ENCODE measurements at regions not wholly inside any gene's neighbourhood (a gene's known extent, or its start where the extent isn't known, plus 50 kb on each side); places are given as distances from the start of the nearest gene placed in this dataset.

DNA sequence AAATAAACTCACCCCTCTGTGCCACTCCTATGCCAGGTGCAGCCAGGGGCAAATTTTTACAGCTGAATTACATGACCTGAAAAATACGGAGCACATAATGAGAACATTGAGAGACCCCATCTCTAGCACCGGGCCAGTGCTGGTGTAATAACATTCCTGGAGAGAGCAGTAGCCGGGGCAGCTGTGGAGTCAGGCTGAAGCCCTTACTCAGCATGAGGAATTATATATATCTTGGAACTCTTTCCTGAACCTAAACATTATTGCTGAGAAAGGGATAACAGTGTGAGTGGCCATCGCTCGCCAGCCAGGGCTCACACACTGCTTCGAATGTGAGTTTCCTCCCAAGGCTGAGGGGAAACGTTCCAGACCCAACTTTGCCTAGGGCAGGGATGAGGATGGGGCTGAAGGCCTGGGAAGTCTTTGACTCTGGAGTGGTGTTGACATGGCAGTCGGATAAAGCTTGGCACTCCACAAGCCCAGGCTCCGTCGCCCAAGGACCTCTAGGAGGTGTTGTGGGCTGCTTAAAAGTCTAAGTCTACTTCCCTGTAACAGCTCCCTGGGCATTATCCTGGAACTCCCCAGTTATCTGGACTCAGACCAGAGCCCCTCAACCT lies 269.8 kb downstream of the CDC5L start:
- no peak for DNase-seq (ENCODE audit: low read depth in 4 of 4, low spot score in 1 of 4)

DNA sequence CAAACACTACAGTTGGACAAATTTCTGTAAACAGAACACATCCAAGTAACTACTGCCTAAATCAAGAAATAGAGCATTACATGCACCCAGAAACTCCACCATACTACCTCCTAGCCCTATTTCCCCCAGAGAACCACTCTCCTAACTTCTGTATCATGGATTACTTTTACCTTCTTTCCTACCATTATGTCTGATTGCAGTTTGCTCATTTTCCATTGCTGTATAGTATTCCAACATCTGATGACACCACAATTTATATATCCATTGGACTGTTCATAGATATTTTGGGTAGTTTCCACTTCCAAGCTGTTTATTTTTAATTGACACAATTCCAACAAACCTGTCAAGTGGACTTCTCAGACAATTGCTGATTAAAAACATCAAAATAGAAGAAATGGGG lies 271.1 kb downstream of the CDC5L start:
- DNase-seq (ENCODE audit: low read depth in 4 of 4, low spot score in 1 of 4) = no peak

DNA sequence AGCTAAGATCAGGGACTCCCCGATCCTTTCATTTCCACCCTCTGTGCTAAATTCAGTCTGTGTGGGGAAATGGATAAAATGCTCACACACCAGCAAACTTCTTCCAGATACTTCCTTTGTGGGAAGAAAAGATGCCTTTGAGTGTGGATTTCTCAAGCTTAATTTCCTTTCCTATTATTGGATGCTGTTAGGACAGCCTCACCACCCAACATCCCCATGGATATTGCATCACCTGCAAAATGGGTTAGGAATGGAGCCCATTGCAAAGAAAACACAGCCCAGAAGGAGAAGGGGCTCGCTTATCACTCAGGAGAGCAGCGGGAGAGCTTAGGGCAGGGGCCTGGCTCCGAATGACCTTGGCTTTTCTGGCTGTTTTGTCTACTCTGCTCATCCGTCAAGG lies 272.2 kb downstream of the CDC5L start:
- no peak for DNase-seq (ENCODE audit: low read depth in 4 of 4, low spot score in 1 of 4)

DNA sequence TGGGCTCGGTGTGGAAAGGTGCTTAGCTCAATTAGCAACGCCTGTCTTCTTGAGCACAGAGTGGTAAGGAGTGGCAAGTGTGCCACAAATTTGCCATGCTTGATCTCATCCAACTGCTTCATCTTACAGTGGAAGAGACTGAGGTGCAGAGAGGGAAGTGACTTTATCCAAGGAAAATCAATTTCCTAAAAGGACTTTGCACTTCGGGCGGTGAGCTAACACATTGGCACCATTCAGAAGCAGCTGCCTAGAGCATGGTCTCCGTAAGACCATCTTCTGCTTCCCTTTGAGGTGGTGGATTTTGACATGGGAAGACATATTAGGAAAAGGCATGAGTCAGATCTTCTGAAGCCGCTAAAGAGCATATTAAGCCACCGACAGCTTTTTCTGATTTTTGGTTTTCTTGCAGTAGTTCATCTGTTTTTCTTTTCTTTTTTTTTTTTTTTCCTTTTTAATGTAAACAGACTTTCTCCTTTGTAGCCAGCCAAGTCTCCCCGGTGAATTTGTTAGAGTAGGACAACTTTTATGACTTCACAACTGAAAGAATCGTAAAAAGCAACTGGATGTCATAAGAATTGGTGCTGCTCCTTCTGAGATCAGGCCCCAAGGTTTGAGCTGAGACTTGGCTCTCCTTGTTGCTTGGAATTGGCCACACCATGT lies 273.2 kb downstream of the CDC5L start:
- no peak for DNase-seq (ENCODE audit: low read depth in 4 of 4, low spot score in 1 of 4)

DNA sequence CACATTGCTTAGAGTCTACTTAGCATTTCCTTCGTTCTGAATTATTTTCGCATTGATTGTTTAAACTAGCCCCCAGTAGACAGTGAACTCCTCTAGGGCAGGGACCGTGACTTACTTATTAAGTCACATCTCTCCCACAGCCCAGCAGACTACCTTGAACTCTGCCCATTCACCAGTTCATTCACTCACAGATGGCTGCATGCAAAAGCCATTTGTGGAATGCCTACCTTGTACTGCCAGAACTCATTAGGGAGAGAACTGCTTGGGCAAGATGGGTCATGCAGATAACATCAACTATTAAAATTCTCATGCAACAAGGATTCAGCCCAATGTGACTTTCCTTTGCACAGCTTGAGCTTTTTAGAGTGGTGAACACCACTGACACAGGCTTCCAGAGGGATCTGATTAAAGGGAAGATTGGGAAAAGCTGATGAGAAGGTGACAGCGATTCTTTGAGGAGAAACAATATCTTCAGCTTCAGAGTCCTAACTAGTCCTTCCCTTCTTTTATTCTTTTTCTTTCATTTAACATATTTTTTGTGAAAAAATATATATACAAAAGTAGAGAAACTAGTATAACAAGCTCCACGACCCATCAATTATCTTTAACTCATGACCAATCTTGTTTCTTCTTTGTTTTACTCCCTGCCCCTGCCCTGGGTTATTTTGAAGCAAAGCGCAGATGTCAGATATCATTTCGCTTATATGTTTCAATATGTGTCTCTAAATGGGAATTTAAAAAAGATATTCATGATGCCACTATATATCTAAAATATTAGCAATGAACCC lies 273.9 kb downstream of the CDC5L start:
- no peak for DNase-seq (ENCODE audit: low read depth in 4 of 4, low spot score in 1 of 4)

DNA sequence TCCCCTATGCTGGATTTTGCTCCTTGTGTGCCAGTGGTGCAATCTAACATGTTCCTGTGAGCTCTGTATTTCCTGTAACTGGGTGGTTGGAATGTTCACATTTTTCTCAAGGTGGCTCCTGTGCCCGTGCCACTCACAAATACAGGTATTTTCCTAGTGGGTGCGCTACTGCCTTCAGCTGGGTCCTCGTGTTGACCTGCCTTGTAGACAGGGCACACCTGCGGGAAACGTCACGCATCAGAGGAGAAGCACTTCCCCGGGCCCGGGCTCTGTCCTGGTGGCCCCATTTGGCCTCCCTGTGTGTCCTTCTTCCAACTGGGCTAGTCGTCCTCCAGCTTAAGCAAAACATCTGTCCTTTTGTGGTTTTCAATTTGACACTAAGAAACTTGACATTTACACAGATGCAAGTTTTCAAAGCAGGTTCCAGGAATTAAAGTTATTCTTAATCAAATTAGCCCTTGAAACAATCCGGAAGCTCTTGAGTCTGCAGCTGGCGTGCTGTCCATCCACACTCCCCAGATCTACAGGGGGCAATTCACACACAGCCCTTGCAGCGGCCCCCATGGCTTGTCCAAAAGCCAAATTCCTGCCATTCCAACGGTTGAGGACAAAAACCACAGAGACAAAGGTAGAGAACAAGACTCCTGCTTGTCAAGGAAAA lies 275.1 kb downstream of the CDC5L start:
- DNase-seq (ENCODE audit: low read depth in 4 of 4, low spot score in 1 of 4) = no peak

DNA sequence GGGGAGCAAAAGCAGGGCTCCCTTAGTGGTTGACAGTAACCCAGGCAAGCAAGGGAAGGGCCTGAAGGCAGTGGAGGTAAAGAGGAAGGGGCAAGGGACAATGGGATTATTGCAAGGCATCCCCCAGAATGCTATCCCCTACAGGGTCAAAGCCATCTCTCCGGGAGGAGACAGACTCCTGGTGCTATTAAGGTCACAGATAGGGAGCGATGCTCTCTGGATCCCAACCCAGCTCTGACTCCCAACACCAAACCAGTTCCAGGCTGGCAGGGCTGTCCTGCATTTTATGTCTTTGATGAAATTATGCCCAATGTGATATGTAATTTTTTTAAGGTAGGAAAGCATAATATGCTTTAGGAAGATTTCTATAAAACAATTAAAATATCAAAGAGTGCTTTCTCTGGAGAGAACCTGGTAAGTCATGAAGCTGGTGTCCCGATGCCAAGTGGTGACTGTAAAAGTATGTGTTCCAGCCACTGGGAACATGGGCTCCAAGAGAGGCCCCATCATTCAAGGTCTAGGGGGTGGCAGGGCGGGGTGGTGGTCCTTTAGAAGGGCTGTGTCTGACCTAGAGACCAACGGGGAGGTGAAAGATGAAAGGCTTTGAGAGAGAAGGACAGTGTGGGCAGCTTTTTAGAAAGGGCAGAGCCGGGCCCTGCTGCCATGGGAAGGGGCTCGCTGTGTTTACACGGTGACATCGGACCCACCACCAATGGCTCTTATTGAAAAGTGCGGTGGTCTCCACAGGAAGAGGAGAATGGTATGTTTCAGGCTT lies 276.5 kb downstream of the CDC5L start:
- DNase-seq (ENCODE audit: low read depth in 4 of 4, low spot score in 1 of 4) = no peak

DNA sequence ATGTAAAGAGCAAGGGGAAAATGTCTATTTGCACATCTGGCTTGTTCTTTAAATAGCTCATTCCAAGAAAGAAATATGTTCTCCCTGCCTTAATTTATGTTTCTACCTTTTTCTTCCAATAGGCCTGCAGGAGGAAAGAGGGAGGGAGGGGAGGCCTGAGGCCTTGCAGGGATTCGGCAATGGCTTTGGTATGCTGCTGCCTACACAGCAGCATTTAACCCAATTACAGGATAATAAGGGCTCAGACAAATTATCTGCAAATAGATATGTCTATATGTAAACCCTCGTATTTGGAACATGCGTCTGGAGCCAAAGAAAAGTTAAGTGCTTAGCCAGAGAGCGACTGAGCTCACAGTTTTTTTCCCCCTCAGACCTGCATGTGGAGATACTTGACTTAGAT lies 277.2 kb downstream of the CDC5L start:
- no peak for DNase-seq (ENCODE audit: low read depth in 4 of 4, low spot score in 1 of 4)

DNA sequence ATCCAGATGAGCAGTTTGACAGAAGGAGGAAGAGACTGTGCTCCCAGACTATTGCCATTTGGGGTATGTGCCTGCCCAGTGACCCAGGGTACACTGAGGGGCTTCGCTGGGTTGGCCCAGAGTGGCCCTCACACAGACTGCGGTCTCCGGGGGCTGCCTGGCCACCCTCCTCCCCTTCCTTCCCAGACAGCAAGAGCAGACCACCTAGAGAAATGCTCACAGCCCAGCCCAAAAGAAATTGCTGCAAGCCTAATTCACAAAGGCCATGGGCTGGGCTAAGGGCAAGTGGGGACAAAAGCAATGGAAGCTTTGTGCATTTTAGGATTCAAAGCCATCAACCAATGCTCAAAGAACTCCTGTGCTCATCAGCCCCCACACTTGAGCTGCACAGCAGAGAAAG lies 277.6 kb downstream of the CDC5L start:
- DNase-seq (ENCODE audit: low read depth in 4 of 4, low spot score in 1 of 4) = no peak

DNA sequence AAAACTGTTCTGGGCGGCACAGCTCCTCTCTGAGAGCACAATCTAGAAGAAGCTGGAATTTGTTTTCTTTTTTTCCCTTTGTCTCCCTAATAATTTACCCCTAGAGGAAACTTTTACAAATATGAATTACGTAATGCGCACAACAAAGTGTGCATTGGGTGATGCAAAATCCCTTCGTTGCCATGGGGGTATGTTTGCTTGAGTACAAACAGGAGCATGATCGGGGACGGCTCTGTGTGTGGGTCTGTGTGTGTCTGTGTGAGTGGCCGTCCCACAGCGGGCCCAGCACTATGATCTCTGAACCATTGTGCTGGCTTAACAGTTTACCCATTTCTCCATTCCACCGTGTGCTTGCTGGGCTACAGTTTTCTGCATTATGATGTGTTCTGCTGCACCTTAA lies 278.2 kb downstream of the CDC5L start:
- no peak for DNase-seq (ENCODE audit: low read depth in 4 of 4, low spot score in 1 of 4)

DNA sequence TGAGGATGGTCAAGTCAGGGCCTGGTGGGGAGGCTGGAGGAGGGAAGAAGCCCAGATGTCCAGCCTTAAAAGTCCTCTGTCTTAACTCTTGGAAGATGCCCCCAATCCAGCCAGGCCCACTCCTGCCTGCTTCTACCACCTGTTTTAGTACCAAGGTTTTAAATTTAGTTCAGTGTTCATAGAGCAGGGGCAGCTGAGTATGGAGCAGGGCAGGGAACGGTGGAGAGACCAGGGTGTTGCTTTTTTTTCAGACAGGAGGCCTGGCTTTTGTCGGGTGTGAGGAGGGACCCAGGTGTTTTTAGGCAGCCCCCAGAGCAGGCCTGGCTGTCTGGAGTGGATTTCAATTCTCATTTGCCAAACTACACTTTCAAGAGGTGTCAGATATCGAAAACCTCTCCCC lies 278.8 kb downstream of the CDC5L start:
- DNase-seq (ENCODE audit: low read depth in 4 of 4, low spot score in 1 of 4) = no peak

DNA sequence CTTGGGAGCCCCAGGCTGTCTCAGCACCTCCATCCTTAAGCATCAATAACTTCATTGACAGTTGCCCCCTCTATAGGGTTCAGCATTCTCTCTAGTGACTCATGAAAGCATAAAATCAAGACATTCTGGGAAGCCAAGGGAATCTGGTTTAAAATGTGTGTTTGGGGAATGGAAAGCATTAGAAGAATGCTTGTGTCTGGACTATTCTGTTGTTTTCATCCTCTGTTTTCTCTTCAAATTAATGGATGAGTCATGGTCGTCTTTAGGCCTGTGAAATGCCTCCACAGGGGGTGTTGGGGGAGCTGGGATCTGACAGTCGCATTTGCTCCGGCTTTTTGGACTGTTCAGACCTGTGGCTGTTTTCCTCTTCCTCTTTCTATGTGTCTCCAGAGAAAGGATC lies 279.7 kb downstream of the CDC5L start:
- no peak for DNase-seq (ENCODE audit: low read depth in 4 of 4, low spot score in 1 of 4)

DNA sequence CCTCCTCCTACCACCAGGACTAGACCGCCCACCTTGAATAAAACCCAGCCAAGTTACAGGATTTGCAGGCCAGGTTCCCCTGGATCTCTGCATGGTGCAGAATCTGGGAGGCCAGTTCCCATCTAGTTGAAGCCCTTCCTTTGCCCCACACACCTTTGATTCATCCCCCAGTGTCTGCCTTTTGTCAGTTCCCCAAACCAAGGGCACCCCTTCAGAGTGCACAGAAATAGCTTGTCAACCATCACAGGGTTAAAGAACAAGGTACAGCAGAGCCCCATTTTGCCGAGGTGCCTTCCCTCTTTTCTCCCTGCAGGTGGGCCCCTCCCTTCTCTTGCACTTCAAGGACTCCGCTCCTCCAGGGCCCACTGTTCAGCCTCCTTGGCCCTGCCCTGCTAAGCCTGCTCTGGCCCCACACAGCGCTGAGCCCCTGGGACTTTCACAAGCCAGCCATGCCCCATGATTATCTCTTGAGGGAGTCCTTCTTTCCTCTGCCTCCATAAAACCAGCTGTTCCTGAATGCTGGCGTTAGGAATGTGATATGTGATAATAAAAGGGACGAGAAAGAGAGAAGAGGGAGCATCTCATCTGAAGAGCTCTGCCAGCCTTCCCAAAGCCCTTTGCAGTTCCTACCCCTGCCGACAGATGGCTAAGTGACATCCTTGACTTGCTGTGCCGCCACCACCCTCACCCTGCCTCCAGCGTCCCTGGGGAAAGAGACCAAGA lies 280.3 kb downstream of the CDC5L start:
- peak in 2 of 4 experiments; percentile 14 to 29 for DNase-seq (ENCODE audit: low read depth in 4 of 4, low spot score in 1 of 4)

DNA sequence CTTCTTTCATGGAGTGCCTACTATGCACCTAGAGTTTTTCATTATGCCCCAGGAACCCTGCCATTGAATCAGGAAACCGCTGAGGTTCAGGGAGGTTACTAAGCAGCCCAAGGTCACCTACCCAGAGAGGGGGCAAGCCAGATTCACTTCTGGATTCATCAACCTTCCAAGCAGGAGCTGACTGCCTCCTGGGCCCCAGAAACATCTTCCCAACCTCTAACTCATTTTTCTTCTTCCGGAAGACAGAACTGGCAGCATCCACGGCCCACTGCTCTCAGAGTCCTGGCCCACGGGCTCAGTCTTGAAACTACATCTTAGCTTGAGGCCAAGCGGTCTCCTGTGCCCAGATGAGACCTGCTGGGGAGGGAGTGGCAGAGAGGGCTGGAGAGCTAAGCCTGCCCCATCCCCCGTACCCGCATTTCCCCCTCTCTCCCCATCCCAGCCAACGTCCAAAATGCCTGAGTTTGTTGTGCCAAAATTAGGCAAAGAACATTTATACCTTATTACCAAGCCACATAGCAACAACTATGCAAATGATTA lies 281.0 kb downstream of the CDC5L start:
- no peak for DNase-seq (ENCODE audit: low read depth in 4 of 4, low spot score in 1 of 4)

DNA sequence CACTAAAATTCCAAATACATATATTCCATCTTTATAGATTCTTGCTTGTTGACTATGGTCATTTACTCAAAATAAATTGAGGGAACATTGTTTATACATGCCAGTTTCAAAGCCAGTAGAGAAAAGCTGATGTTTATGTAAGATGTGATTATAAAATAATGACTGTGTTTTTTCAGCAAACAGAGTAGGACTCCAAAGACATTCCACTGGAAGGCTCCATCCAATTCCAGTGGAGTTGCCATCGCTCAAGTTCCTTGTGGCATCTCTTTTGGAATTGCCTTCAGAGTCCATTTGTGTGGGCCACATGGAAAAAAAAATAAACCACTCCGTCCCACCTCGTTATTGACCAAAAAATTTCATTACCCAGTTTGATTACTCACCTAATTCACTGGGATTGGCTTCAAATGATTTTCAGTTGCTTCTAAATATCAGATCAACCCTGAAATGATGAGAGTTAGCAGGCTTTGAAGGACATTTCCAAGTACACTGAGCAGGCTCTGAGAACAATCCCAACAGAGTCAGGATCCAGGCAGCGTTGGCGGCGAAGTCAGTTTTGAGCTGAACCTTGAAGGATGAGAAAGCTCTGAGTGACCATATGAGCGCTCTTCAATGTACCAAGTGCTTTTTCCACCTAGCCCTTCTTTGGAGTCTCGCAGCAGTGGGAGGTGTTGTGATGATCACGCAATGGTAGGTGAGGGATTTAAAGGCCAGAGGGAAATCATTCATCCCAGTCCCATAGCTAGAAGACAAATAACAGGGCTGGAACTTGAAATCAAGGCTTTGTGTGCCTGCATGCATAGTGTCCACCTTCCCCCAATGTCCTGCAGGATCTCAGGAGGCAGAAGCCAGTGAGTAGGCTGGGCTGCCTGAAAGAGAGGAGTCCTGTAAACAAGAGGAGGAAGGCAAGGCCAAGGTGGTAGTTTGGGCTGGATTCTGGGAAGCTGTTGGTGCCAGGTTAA lies 281.7 kb downstream of the CDC5L start:
- no peak for DNase-seq (ENCODE audit: low read depth in 4 of 4, low spot score in 1 of 4)

DNA sequence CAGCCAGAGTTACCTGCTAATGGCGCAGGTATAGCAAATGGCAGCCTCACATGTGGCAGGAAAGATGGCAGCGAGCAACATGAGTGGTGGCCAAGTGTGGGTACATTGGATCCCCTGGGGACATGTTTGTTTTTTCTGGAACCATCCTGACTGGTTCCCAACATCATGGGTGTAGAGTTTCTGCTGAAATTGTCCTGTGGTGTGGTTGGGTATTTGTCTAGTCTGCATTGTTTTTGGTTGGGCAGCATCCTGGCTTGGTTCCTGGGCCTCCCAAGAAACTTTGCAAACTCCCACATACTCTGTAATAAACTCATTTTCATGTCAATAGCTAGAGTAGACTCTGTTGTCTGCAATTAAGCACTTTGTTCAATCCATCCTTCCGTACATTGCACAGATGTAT lies 282.6 kb downstream of the CDC5L start:
- DNase-seq (ENCODE audit: low read depth in 4 of 4, low spot score in 1 of 4) = no peak

DNA sequence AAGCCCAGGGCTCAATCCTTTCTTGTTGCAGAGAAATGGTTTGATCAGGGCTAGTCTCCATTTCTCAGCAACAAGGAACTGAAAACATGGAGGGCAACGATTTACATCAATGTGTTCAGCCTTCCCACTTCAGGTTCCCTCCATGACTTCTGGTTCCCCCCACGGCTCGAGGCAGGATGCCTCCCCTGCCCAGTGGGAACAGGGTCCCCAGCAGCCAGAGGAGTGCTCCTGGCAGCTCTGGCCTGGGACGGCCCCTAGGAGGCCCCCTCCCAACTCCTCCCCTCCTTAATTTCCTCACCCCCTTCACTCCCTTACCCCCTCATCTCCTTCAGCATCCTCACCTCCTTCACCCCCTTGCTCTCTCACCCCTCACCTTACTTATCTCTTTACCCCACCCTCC lies 283.8 kb downstream of the CDC5L start:
- DNase-seq (ENCODE audit: low read depth in 4 of 4, low spot score in 1 of 4) = no peak

DNA sequence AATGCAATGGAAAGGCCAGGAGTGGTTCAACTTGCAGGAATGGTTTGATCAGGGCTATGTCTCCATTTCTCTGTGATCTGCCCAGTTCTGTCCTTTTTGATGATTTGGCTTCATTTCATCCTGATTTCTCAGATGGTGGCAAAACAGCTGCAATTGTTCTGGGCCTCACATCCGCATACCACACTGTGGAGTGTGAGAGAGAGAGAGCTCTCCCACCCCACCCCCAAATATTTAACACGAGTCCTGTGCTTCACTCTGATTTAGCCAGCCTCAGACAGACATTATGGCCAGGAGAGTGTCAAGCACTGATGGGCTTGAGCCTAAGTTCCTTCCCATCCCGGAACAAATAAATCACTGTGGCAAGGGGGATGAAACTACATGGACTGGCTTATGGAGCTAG lies 284.6 kb downstream of the CDC5L start:
- no peak for DNase-seq (ENCODE audit: low read depth in 4 of 4, low spot score in 1 of 4)

DNA sequence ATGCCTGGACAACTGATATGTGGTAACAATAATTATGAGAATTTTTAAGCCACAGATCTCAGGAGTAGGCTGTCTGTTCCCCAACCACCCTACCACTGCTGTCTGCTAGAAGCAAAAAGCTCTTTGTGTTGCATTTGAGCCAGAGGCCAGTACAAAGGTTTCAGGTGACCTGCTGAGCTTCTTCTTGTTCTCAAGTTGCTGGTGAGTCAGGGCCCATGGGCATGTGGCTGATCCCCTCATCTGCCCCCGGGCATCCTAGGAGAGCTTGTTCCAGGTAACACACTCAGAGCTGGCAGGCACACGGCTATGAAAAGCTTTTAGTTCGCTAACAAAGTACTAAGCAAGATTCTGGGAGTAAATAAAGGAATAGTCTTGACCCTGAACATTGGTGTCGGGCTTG lies 285.3 kb downstream of the CDC5L start:
- no peak for DNase-seq (ENCODE audit: low read depth in 4 of 4, low spot score in 1 of 4)

Data from stimulated activated CD4-positive, alpha-beta T cell treated with anti-CD3 and anti-CD28 coated beads, Interleukin-1b, Interleukin-23, amount 100 ng/mL, for 24 hours (primary cell).